Neural cell (in vitro differentiated cells): ENCODE measurements at regions not wholly inside any gene's neighbourhood (a gene's known extent, or its start where the extent isn't known, plus 50 kb on each side); places are given as distances from the start of the nearest gene placed in this dataset.
"Not testable (repeated sequence)": the region's sequence is repeated elsewhere in the genome, so short reads cannot be mapped to it uniquely, and the experiment has no call there.

Source experiments
- CTCF ChIP-seq: fragments of 450-650 bp; IDR thresholded peaks from 2 replicates; pipeline ENCODE4 v1.5.1; 2014; ENCODE audit warnings: antibody characterized with exemption, mild to moderate bottlenecking, moderate library complexity; ENCODE audit not compliant: poor library complexity, severe bottlenecking
- MXI1 ChIP-seq: fragments of 450-650 bp; conservative IDR thresholded peaks from 2 replicates; pipeline ENCODE4 v1.6.1; 2014; ENCODE audit warnings: antibody characterized with exemption, mild to moderate bottlenecking; ENCODE audit not compliant: poor library complexity, severe bottlenecking
- POLR2AphosphoS5 ChIP-seq: IDR thresholded peaks from 2 replicates; pipeline ENCODE4 v1.6.1; 2012
- RAD21 ChIP-seq: fragments of 450-650 bp; conservative IDR thresholded peaks from 2 replicates; pipeline ENCODE4 v1.6.1; 2014; ENCODE audit warnings: antibody characterized with exemption, mild to moderate bottlenecking, moderate library complexity
- REST ChIP-seq: IDR thresholded peaks from 2 replicates; pipeline ENCODE4 v1.6.1; 2012; ENCODE audit warnings: borderline replicate concordance
- SMC3 ChIP-seq: fragments of 450-650 bp; conservative IDR thresholded peaks from 2 replicates; pipeline ENCODE4 v1.6.1; 2014; ENCODE audit warnings: antibody characterized with exemption, mild to moderate bottlenecking, moderate library complexity; ENCODE audit not compliant: poor library complexity
- TAF1 ChIP-seq: IDR thresholded peaks from 2 replicates; pipeline ENCODE4 v1.6.1; 2012; ENCODE audit warnings: low read depth

GRCh38 chr7:150081865-150082264 is 208.1 kb downstream of the ATP6V0E2 start:
- not testable (repeated sequence) for TF ChIP-seq RAD21, CTCF, MXI1, TAF1, SMC3, POLR2AphosphoS5, REST
